SK-N-SH (cell line): ENCODE measurements at regions not wholly inside any gene's neighbourhood (a gene's known extent, or its start where the extent isn't known, plus 50 kb on each side); places are given as distances from the start of the nearest gene placed in this dataset.

Experiments used
- CTCF ChIA-PET: fragments of 300-600, 350-600 bp; formaldehyde crosslinking; extraction: SDS; loops from one replicate; lab custom pipeline; 2021; lab: Yijun Ruan, JAX
- POLR2A ChIA-PET: fragments of 350-600 bp; sonication (Branson Sonifier 250); formaldehyde crosslinking; extraction: SDS; loops from one replicate; lab custom pipeline; 2020; ENCODE audit warnings: antibody characterized with exemption, inconsistent platforms; lab: Yijun Ruan, JAX
- DNase-seq: peaks from one replicate; pipeline ENCODE4 v3.0.0; 2012
- H2AFZ ChIP-seq: fragments of 200-600 bp; sonication (generic); 2 replicates; pipeline ENCODE4 v1.8.1; 2016; ENCODE audit warnings: antibody characterized with exemption, mild to moderate bottlenecking, low read depth
- H3F3A ChIP-seq: fragments of 200-600 bp; sonication (generic); replicated peaks from 2 replicates; pipeline ENCODE3; 2016; ENCODE audit warnings: antibody characterized with exemption, mild to moderate bottlenecking; ENCODE audit not compliant: insufficient read depth
- H3K27ac ChIP-seq, 2 experiments: fragments of 200-500 bp in 1 of 2; fragments of 200-600 bp in 1 of 2; sonication (Bioruptor generic) in 1 of 2; sonication (generic), shearing (Covaris generic) in 1 of 2; 2 replicates each; pipeline versions ENCODE4 v1.5.1 to v1.6.1; 2014 to 2016; ENCODE audit warnings: low read depth in 2 of 2, inconsistent platforms in 1 of 2, low read length in 1 of 2, mild to moderate bottlenecking in 1 of 2, mixed read lengths in 1 of 2
- H3K27me3 ChIP-seq: fragments of 200-600 bp; sonication (generic), shearing (Covaris generic); 2 replicates; pipeline ENCODE4 v1.6.1; 2016; ENCODE audit warnings: mixed run types; ENCODE audit not compliant: insufficient read depth
- H3K36me3 ChIP-seq, 2 experiments: fragments of 200-500 bp in 1 of 2; fragments of 200-600 bp in 1 of 2; sonication (Bioruptor generic) in 1 of 2; sonication (generic) in 1 of 2; replicated peaks in 1 of 2; 2 replicates each; pipeline versions ENCODE3 to v1.5.1; 2014 to 2016; ENCODE audit warnings: low read length in 1 of 2, mild to moderate bottlenecking in 1 of 2; ENCODE audit not compliant: insufficient read depth in 2 of 2, control insufficient read depth in 1 of 2
- H3K4me1 ChIP-seq, 2 experiments: fragments of 200-500 bp in 1 of 2; fragments of 200-600 bp in 1 of 2; sonication (Bioruptor generic) in 1 of 2; sonication (generic), shearing (Covaris generic) in 1 of 2; 2 replicates each; pipeline versions ENCODE4 v1.5.1 to v1.6.1; 2014 to 2016; ENCODE audit warnings: low read depth in 1 of 2, low read length in 1 of 2, mixed run types in 1 of 2; ENCODE audit not compliant: insufficient read depth in 2 of 2, control insufficient read depth in 1 of 2
- H3K4me2 ChIP-seq: fragments of 200-600 bp; sonication (generic), shearing (Covaris generic); 2 replicates; pipeline ENCODE4 v1.6.1; 2017; ENCODE audit warnings: mixed run types
- H3K4me3 ChIP-seq, 2 experiments: fragments of 200-500 bp in 1 of 2; fragments of 200-600 bp in 1 of 2; sonication (Bioruptor generic) in 1 of 2; sonication (generic), shearing (Covaris generic) in 1 of 2; 2 replicates each; pipeline versions ENCODE4 v1.5.1 to v1.8.1; 2014 to 2016; ENCODE audit warnings: low read depth in 2 of 2, inconsistent platforms in 1 of 2, low read length in 1 of 2, mild to moderate bottlenecking in 1 of 2, mixed read lengths in 1 of 2, moderate library complexity in 1 of 2
- H3K79me2 ChIP-seq: fragments of 200-600 bp; sonication (generic); 2 replicates; pipeline ENCODE4 v1.8.1; 2017; ENCODE audit warnings: mild to moderate bottlenecking; ENCODE audit not compliant: insufficient read depth
- H3K9ac ChIP-seq: fragments of 200-600 bp; sonication (generic); 2 replicates; pipeline ENCODE4 v1.6.1; 2017; ENCODE audit warnings: mixed run types
- H3K9me2 ChIP-seq: fragments of 200-600 bp; sonication (generic); 2 replicates; pipeline ENCODE4 v1.6.1; 2017; ENCODE audit warnings: mixed run types
- H3K9me3 ChIP-seq: fragments of 200-600 bp; sonication (generic); 2 replicates; pipeline ENCODE4 v1.6.1; 2017; ENCODE audit warnings: mixed run types, mild to moderate bottlenecking, moderate library complexity
- H4K20me1 ChIP-seq: fragments of 200-600 bp; sonication (generic); 2 replicates; pipeline ENCODE4 v1.6.1; 2017; ENCODE audit warnings: mild to moderate bottlenecking, mixed run types; ENCODE audit not compliant: insufficient read depth
- ELF1 ChIP-seq: IDR thresholded peaks from 2 replicates; pipeline ENCODE4 v1.4.0; 2012
- EZH2phosphoT487 ChIP-seq: fragments of 200-600 bp; sonication (generic); IDR thresholded peaks from 2 replicates; pipeline ENCODE4 v1.6.1; 2017; ENCODE audit warnings: low read depth, mixed run types, mild to moderate bottlenecking, antibody characterized with exemption, moderate library complexity, borderline replicate concordance
- FOSL2 ChIP-seq: IDR thresholded peaks from 2 replicates; pipeline ENCODE4 v1.4.0; 2012; ENCODE audit warnings: low read depth, mild to moderate bottlenecking, moderate library complexity, borderline replicate concordance
- FOXM1 ChIP-seq: IDR thresholded peaks from 2 replicates; pipeline ENCODE4 v1.4.0; 2012; ENCODE audit warnings: low read depth, mild to moderate bottlenecking
- GABPA ChIP-seq: IDR thresholded peaks from 2 replicates; pipeline ENCODE4 v1.4.0; 2012; ENCODE audit warnings: low read depth, mild to moderate bottlenecking
- GATA2 ChIP-seq: sonication (generic); formaldehyde crosslinking; IDR thresholded peaks from 2 replicates; pipeline ENCODE4 v1.5.0; 2020; ENCODE audit warnings: mild to moderate bottlenecking, missing genetic modification reagents
- MEF2A ChIP-seq: IDR thresholded peaks from 2 replicates; pipeline ENCODE4 v1.4.0; 2012; ENCODE audit warnings: low read depth, borderline replicate concordance
- REST ChIP-seq: IDR thresholded peaks from 2 replicates; pipeline ENCODE4 v1.6.1; 2012; ENCODE audit warnings: mild to moderate bottlenecking, low read depth, low read length, moderate library complexity
- RXRA ChIP-seq: IDR thresholded peaks from 2 replicates; pipeline ENCODE4 v1.4.0; 2012; ENCODE audit warnings: low read depth, mild to moderate bottlenecking, borderline replicate concordance
- SIN3A ChIP-seq: IDR thresholded peaks from 2 replicates; pipeline ENCODE4 v1.6.1; 2012; ENCODE audit warnings: low read depth, mild to moderate bottlenecking, low read length, moderate library complexity, borderline replicate concordance
- SMC3 ChIP-seq: IDR thresholded peaks from 2 replicates; pipeline ENCODE4 v1.6.1; 2012; ENCODE audit warnings: low read depth, low read length, improper control_type of control experiment
- TAF1 ChIP-seq: IDR thresholded peaks from 2 replicates; pipeline ENCODE4 v1.6.1; 2012; ENCODE audit warnings: low read depth, mild to moderate bottlenecking, low read length, moderate library complexity, borderline replicate concordance
- TCF12 ChIP-seq: IDR thresholded peaks from 2 replicates; pipeline ENCODE4 v1.4.0; 2012
- USF2 ChIP-seq: fragments of 150-350 bp; IDR thresholded peaks from 2 replicates; pipeline ENCODE4 v1.6.1; 2017; ENCODE audit warnings: antibody characterized with exemption, low read length, low read depth, borderline replicate concordance
- WGBS: methylation state at CpG from one replicate; pipeline ENCODE4 v1.1.6; 2017; ENCODE audit warnings: low lambda C conversion rate; 5-methylcytosine and 5-hydroxymethylcytosine counted together

- Histone ChIP-seq H2AFZ (no peak overlapping the region), H3K4me1 (no peaks in the 10 kb centered on the region; a peak in 1 of 4 replicates), H3F3A (no peaks in the 10 kb centered on the region), H3K79me2 (no peaks in the 10 kb centered on the region), H3K9me2 (no peaks in the 10 kb centered on the region), H3K4me2 (no peak overlapping the region), H3K27me3 (no peaks in the 10 kb centered on the region), H3K9ac (no peak overlapping the region), H4K20me1 (no peaks in the 10 kb centered on the region), H3K27ac (no peak overlapping the region), H3K36me3 (no peaks in the 10 kb centered on the region), H3K4me3 (no peak overlapping the region), H3K9me3 (no peaks in the 10 kb centered on the region)
- DNase-seq, result no peak
- WGBS, result 24% methylated on average over 8 of the region's 8 CpGs
- POLR2A ChIA-PET, result no interaction called here
- TF ChIP-seq TAF1, result no peak
- CTCF ChIA-PET, result no interaction called here
Observed at GRCh38 chr1:90336552-90337324, 341.8 kb downstream of the ZNF326 start.

- H3K36me3 ChIP-seq, result no peaks in the 10 kb centered on the region
- TF ChIP-seq GATA2 (CRISPR knock-in tag), result no peak
- TF ChIP-seq MEF2A, result no peak
- TF ChIP-seq USF2, result no peak
- no peak for TF ChIP-seq SIN3A
- TF ChIP-seq EZH2phosphoT487, result no peak
- TF ChIP-seq TCF12, result no peak
- TF ChIP-seq SMC3, result no peak
- no peak for TF ChIP-seq REST
- no peak for TF ChIP-seq FOSL2
- no peak for TF ChIP-seq GABPA
- TF ChIP-seq ELF1, result no peak
- no peak for TF ChIP-seq FOXM1
- no peak for TF ChIP-seq RXRA
Observed at GRCh38 chr1:90335558-90335957, 340.6 kb downstream of the ZNF326 start.

More at GRCh38 chr1:90335558-90335957, 340.6 kb downstream of the ZNF326 start:
- ChIA-PET CTCF (interaction anchor here (0.6 kb wide), 1 partner anchor 1332 kb away, joined by 4 read pairs; no protein-coding TSS in a partner anchor), POLR2A (no interaction called here)
- H4K20me1 ChIP-seq, result no peaks in the 10 kb centered on the region
- H3K9ac ChIP-seq, result no peak overlapping the region
- H3K4me1 ChIP-seq, result no peaks in the 10 kb centered on the region; a peak in 1 of 4 replicates
- H3K79me2 ChIP-seq, result no peaks in the 10 kb centered on the region
- H3K27ac ChIP-seq, result no peak overlapping the region
- no peak overlapping the region for H3K4me3 ChIP-seq
- no peak overlapping the region for H3K4me2 ChIP-seq
- H3K9me3 ChIP-seq, result no peaks in the 10 kb centered on the region
- no peak overlapping the region for H2AFZ ChIP-seq
- H3K27me3 ChIP-seq, result no peaks in the 10 kb centered on the region
- no peak for DNase-seq
- H3F3A ChIP-seq, result no peaks in the 10 kb centered on the region
- H3K9me2 ChIP-seq, result no peaks in the 10 kb centered on the region
- WGBS, result 21% methylated on average over 3 of the region's 3 CpGs
